H1 (cell line): ENCODE measurements at regions not wholly inside any gene's neighbourhood (a gene's known extent, or its start where the extent isn't known, plus 50 kb on each side); places are given as distances from the start of the nearest gene placed in this dataset.

Experiments
- ASH2L ChIP-seq: fragments of 200-600, 300-600 bp; sonication (generic); IDR thresholded peaks from one replicate; pipeline ENCODE4 v1.7.1; 2017; ENCODE audit warnings: low read length
- CBX5 ChIP-seq: fragments of 300-800, 300-1000 bp; sonication (generic); IDR thresholded peaks from 2 replicates; pipeline ENCODE4 v1.7.1; 2016; ENCODE audit warnings: antibody characterized with exemption, low read length, low read depth
- CHD7 ChIP-seq: fragments of 300-600 bp; sonication (generic); IDR thresholded peaks from 2 replicates; pipeline ENCODE4 v1.7.1; 2012; ENCODE audit warnings: low read length, moderate library complexity, mild to moderate bottlenecking, inconsistent platforms; ENCODE audit not compliant: insufficient replicate concordance
- FOSL1 ChIP-seq: IDR thresholded peaks from 2 replicates; pipeline ENCODE4 v1.6.1; 2011; ENCODE audit warnings: mild to moderate bottlenecking, low read depth, low read length, moderate library complexity; ENCODE audit not compliant: insufficient read depth
- HDAC2 ChIP-seq, 2 experiments: fragments of 300-600 bp in 1 of 2; sonication (generic) in 1 of 2; IDR thresholded peaks; 2 replicates each; pipeline ENCODE4 v1.6.1; 2011 to 2012; ENCODE audit warnings: low read depth in 2 of 2, low read length in 2 of 2, mild to moderate bottlenecking in 2 of 2, moderate library complexity in 2 of 2, borderline replicate concordance in 1 of 2, inconsistent platforms in 1 of 2
- POLR2AphosphoS5 ChIP-seq: IDR thresholded peaks from 2 replicates; pipeline ENCODE4 v1.6.1; 2011; ENCODE audit warnings: low read depth, low read length
- SRF ChIP-seq: IDR thresholded peaks from 2 replicates; pipeline ENCODE4 v1.6.1; 2011; ENCODE audit warnings: mild to moderate bottlenecking, low read depth, low read length, moderate library complexity
- TEAD4 ChIP-seq: IDR thresholded peaks from 2 replicates; pipeline ENCODE4 v1.6.1; 2012; ENCODE audit warnings: low read depth, low read length, inconsistent platforms, mixed read lengths
- ZNF274 ChIP-seq: IDR thresholded peaks from 2 replicates; pipeline ENCODE4 v1.7.0; 2012; ENCODE audit warnings: low read length, borderline replicate concordance; ENCODE audit errors: extremely low read depth

DNA sequence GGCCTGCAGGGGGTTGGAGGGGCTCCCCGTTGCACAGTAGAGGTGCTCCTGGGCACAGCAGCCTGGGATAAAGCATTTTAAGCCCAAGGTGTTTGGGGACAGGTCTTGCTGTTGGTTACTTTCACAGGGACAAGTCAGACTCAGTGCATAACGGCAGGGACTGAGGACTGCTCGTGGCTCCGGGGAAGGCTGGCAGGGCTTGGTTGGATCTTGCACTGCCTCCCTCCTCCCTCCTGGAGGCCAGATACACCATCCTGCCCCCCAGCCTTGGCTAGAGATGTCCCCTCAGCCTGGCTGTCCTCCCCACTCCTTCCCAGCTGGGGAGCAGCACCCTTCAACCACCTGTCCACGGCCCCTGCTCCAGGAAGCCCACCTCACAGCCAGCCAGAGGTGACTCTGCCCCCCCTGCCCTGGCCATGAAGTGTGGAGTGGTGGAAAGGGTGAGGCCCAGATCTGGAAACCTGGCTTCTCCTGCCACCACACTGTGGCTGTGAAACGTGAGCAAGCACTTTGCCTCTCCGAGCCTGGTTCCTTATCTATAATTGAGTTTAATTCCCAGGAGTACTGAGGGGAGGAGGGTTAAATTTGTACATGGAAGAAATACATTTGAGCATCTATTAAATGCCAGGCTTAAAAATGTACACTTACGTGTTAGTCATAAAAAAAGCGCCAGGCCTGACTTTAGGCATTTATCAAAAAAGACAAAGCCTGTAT lies 67.1 kb upstream of the TAF1B start (continued):
- TF ChIP-seq CHD7 (no peak), POLR2AphosphoS5 (no peak), FOSL1 (no peak), ZNF274 (no peak), CBX5 (no peak), SRF (no peak), ASH2L (no peak), TEAD4 (no peak), HDAC2 (IDR thresholded peaks at IDR 0.05; ENCODE audit: borderline replicate concordance in 1 of 2, low read depth in 2 of 2, low read length in 2 of 2) (no peak)
